ENCODE measurements at regions not wholly inside any gene's neighbourhood (a gene's known extent, or its start where the extent isn't known, plus 50 kb on each side); places are given as distances from the start of the nearest gene placed in this dataset.

GRCh38 chr3:10725067-10725466, 91.0 kb upstream of the SLC6A11 start (continued):
- TF ChIP-seq PBX3 (IDR thresholded peaks at IDR 0.05) (no peak), NFIC (IDR thresholded peaks at IDR 0.05; ENCODE audit: borderline replicate concordance) (no peak), YY1 (IDR thresholded peaks at IDR 0.05; ENCODE audit: low read depth) (no peak), ELF1 (IDR thresholded peaks at IDR 0.05) (no peak), USF2 (IDR thresholded peaks at IDR 0.05; ENCODE audit: borderline replicate concordance, low read depth, low read length) (no peak), SMC3 (IDR thresholded peaks at IDR 0.05; ENCODE audit: low read depth, low read length) (no peak), NRF1 (IDR thresholded peaks at IDR 0.05; ENCODE audit: low read depth, low read length) (no peak), JUND (IDR thresholded peaks at IDR 0.05) (no peak)

DNA sequence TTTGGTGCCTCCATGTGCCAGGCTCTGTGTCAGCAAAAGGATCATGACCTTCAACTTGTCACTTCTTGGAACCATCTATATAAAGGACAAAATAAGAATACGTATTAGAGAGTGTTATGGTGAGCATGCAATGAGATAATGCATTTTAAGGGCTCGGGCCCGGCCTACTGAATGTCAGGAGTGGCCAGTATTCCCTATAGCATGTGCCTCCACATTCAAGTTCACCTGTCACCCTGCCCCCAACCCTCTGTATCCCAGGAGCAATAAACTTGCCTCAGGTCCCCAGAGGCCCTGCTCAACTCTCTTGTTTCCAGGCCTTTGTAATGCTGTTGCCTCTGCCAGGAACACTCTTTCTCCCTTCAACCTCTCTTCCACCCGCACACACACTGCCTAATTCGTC, 90.2 kb upstream of the SLC6A11 start:
- DNase-seq: no peak
- Histone ChIP-seq H3K4me2 (no peak overlapping the region), H3K36me3 (replicated peaks in 1 of 2; ENCODE audit: control insufficient read depth in 1 of 2, insufficient read depth in 2 of 2, low read length in 1 of 2) (no peaks in the 10 kb centered on the region), H3K4me3 (ENCODE audit: low read depth in 2 of 2, low read length in 1 of 2) (no peak overlapping the region), H3K27ac (ENCODE audit: low read depth in 2 of 2, low read length in 1 of 2) (no peak overlapping the region), H3K27me3 (ENCODE audit: insufficient read depth) (no peaks in the 10 kb centered on the region), H3K9ac (no peak overlapping the region), H3K9me2 (no peaks in the 10 kb centered on the region), H4K20me1 (ENCODE audit: insufficient read depth) (no peaks in the 10 kb centered on the region), H3K9me3 (no peaks in the 10 kb centered on the region), H2AFZ (ENCODE audit: low read depth) (no peak overlapping the region), H3F3A (replicated peaks; ENCODE audit: insufficient read depth) (no peaks in the 10 kb centered on the region), H3K4me1 (ENCODE audit: control insufficient read depth in 1 of 2, insufficient read depth in 2 of 2, low read depth in 1 of 2, low read length in 1 of 2) (no peaks in the 10 kb centered on the region), H3K79me2 (ENCODE audit: insufficient read depth) (no peaks in the 10 kb centered on the region)
- TF ChIP-seq RXRA (IDR thresholded peaks at IDR 0.05; ENCODE audit: borderline replicate concordance, low read depth) (no peak), ELF1 (IDR thresholded peaks at IDR 0.05) (no peak)
- POLR2A ChIA-PET: no interaction called here
- CTCF ChIA-PET: interaction anchor here (23.2 kb wide), 1 partner anchor 13 kb away, joined by 174 read pairs; no protein-coding TSS in a partner anchor
- WGBS (ENCODE audit: low lambda C conversion rate): 33% methylated on average over 5 of the region's 5 CpGs

DNA sequence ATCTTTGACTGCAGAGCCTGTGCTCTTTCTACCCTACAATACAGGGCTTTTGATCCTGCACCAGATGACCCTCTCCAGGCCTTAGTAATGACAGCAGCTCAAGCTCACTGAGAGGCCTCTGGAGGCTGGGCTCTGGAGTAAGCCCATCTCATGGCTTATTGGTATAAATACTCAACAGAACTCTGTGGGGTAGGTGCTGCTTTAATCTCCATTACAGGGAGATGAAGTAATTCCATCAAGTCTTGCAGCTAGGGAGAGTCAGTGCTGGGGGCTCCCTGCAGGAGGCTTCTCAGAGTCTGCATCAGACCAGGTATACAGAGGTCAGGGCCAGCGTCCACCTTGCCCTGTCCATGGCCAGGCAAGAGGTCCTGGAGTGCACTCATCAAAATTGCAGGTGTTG, 89.2 kb upstream of the SLC6A11 start:
- Histone ChIP-seq H3K4me3 (ENCODE audit: low read depth in 2 of 2, low read length in 1 of 2) (no peak overlapping the region), H2AFZ (ENCODE audit: low read depth) (no peak overlapping the region), H3K9me2 (no peaks in the 10 kb centered on the region), H3K4me2 (no peak overlapping the region), H3K36me3 (replicated peaks in 1 of 2; ENCODE audit: control insufficient read depth in 1 of 2, insufficient read depth in 2 of 2, low read length in 1 of 2) (no peaks in the 10 kb centered on the region), H3K27ac (ENCODE audit: low read depth in 2 of 2, low read length in 1 of 2) (no peak overlapping the region), H3K4me1 (ENCODE audit: control insufficient read depth in 1 of 2, insufficient read depth in 2 of 2, low read depth in 1 of 2, low read length in 1 of 2) (no peaks in the 10 kb centered on the region), H3F3A (replicated peaks; ENCODE audit: insufficient read depth) (no peaks in the 10 kb centered on the region), H4K20me1 (ENCODE audit: insufficient read depth) (no peaks in the 10 kb centered on the region), H3K79me2 (ENCODE audit: insufficient read depth) (no peaks in the 10 kb centered on the region), H3K9ac (no peak overlapping the region), H3K9me3 (no peaks in the 10 kb centered on the region), H3K27me3 (ENCODE audit: insufficient read depth) (no peaks in the 10 kb centered on the region)
- ChIA-PET POLR2A (no interaction called here), CTCF (interaction anchor here (23.2 kb wide), 1 partner anchor 13 kb away, joined by 174 read pairs; no protein-coding TSS in a partner anchor)
- TF ChIP-seq YY1 (IDR thresholded peaks at IDR 0.05; ENCODE audit: low read depth) (no peak), REST (IDR thresholded peaks at IDR 0.05; ENCODE audit: low read depth, low read length) (no peak), POLR2AphosphoS5 (IDR thresholded peaks at IDR 0.05; ENCODE audit: low read depth, low read length) (no peak), CHD2 (IDR thresholded peaks at IDR 0.05; ENCODE audit: low read length, partially characterized antibody) (no peak)
- no CpG with 5 or more reads among the region's 1 CpG for WGBS (ENCODE audit: low lambda C conversion rate)
- no peak for DNase-seq
